GM23338 (cell line): ENCODE measurements at regions not wholly inside any gene's neighbourhood (a gene's known extent, or its start where the extent isn't known, plus 50 kb on each side); places are given as distances from the start of the nearest gene placed in this dataset.

ENCODE experiments used
- ATAC-seq: fragments of 200-7000 bp; cut with Tn5 transposase; 3 replicates; pipeline ENCODE4 v1.9.1; 2020
- DNase-seq: peaks from one replicate; pipeline ENCODE4 v3.0.0-alpha.2; 2015; ENCODE audit warnings: low spot score
- H2AFZ ChIP-seq: fragments of 200-600 bp; sonication (generic); 2 replicates; pipeline ENCODE4 v1.8.0; 2016; ENCODE audit warnings: antibody characterized with exemption, mild to moderate bottlenecking, moderate library complexity
- H3F3A ChIP-seq: fragments of 200-600 bp; sonication (generic); replicated peaks from 2 replicates; pipeline ENCODE4 v1.8.0; 2017; ENCODE audit warnings: antibody characterized with exemption, mixed run types, low read depth
- H3K27ac ChIP-seq: fragments of 200-600 bp; sonication (generic); 2 replicates; pipeline ENCODE4 v1.6.1; 2016; ENCODE audit warnings: low read depth
- H3K27me3 ChIP-seq: fragments of 200-600 bp; sonication (generic); 2 replicates; pipeline ENCODE4 v1.8.0; 2016; ENCODE audit warnings: mild to moderate bottlenecking, mixed run types, moderate library complexity; ENCODE audit not compliant: insufficient read depth
- H3K36me3 ChIP-seq: fragments of 200-600 bp; sonication (generic); 2 replicates; pipeline ENCODE4 v1.8.0; 2016; ENCODE audit warnings: mild to moderate bottlenecking; ENCODE audit not compliant: insufficient read depth
- H3K4me1 ChIP-seq: fragments of 200-600 bp; sonication (generic); 2 replicates; pipeline ENCODE4 v1.8.0; 2016; ENCODE audit warnings: mild to moderate bottlenecking, moderate library complexity; ENCODE audit not compliant: insufficient read depth
- H3K4me2 ChIP-seq: fragments of 200-600 bp; sonication (generic); 2 replicates; pipeline ENCODE4 v1.7.1; 2017; ENCODE audit warnings: mixed run types
- H3K4me3 ChIP-seq: fragments of 200-600 bp; sonication (generic); 2 replicates; pipeline ENCODE4 v1.6.1; 2016; ENCODE audit warnings: mixed run types
- H3K79me2 ChIP-seq: fragments of 200-600 bp; sonication (generic); replicated peaks from 2 replicates; pipeline ENCODE4 v1.8.0; 2017; ENCODE audit warnings: mild to moderate bottlenecking; ENCODE audit not compliant: insufficient read depth
- H3K9me2 ChIP-seq: fragments of 200-600 bp; sonication (generic); 2 replicates; pipeline ENCODE4 v1.8.0; 2017; ENCODE audit not compliant: insufficient read depth
- H4K20me1 ChIP-seq: fragments of 200-600 bp; sonication (generic); replicated peaks from 2 replicates; pipeline ENCODE4 v1.8.0; 2017; ENCODE audit warnings: mild to moderate bottlenecking; ENCODE audit not compliant: insufficient read depth
- H3K27ac Mint-ChIP-seq: 2 replicates; pipeline ENCODE4 v1.8.0; 2020; ENCODE audit warnings: inconsistent platforms, mild to moderate bottlenecking, moderate library complexity, mixed read lengths
- H3K27me3 Mint-ChIP-seq: 3 replicates; pipeline ENCODE4 v1.8.0; 2022; ENCODE audit warnings: low read depth, mild to moderate bottlenecking, moderate library complexity, mixed read lengths, inconsistent platforms; ENCODE audit not compliant: insufficient read depth, poor library complexity
- H3K36me3 Mint-ChIP-seq: 3 replicates; pipeline ENCODE4 v1.8.0; 2021; ENCODE audit warnings: low read depth, mild to moderate bottlenecking, inconsistent platforms, moderate library complexity, mixed read lengths
- H3K4me1 Mint-ChIP-seq: 3 replicates; pipeline ENCODE4 v1.8.0; 2020; ENCODE audit warnings: mild to moderate bottlenecking, inconsistent platforms, mixed read lengths
- H3K4me3 Mint-ChIP-seq: 3 replicates; pipeline ENCODE4 v1.8.0; 2021; ENCODE audit warnings: moderate library complexity, mild to moderate bottlenecking, inconsistent platforms, mixed read lengths
- H3K9me3 Mint-ChIP-seq: 3 replicates; pipeline ENCODE4 v1.8.0; 2020; ENCODE audit warnings: moderate library complexity, mild to moderate bottlenecking, inconsistent platforms, mixed read lengths
- CREB1 ChIP-seq: fragments of 250-450 bp; sonication (Bioruptor Pico); IDR thresholded peaks from 2 replicates; pipeline ENCODE4 v1.5.0; 2020; ENCODE audit warnings: low read depth, mild to moderate bottlenecking, moderate library complexity
- CTCF ChIP-seq, 2 experiments: fragments of 200-600 bp in 1 of 2; sonication (generic) in 1 of 2; conservative IDR thresholded peaks; 2 replicates each; pipeline versions ENCODE4 v1.5.1 to v1.6.1; 2016 to 2017; ENCODE audit warnings: antibody characterized with exemption in 2 of 2, low read depth in 2 of 2, mild to moderate bottlenecking in 2 of 2, moderate library complexity in 1 of 2
- ETS1 ChIP-seq: IDR thresholded peaks from 2 replicates; pipeline ENCODE4 v1.6.1; 2016; ENCODE audit warnings: antibody characterized with exemption
- EZH2 ChIP-seq: fragments of 200-600 bp; sonication (generic); IDR thresholded peaks from one replicate; pipeline ENCODE4 v1.8.0; 2017; ENCODE audit warnings: antibody characterized with exemption, mild to moderate bottlenecking, low read depth; ENCODE audit not compliant: unreplicated experiment
- EZH2phosphoT487 ChIP-seq: fragments of 200-600 bp; sonication (generic); IDR thresholded peaks from one replicate; pipeline ENCODE4 v1.8.1; 2018; ENCODE audit warnings: antibody characterized with exemption; ENCODE audit not compliant: unreplicated experiment
- JUNB ChIP-seq: IDR thresholded peaks from one replicate; pipeline ENCODE4 v1.6.1; 2016; ENCODE audit warnings: antibody characterized with exemption; ENCODE audit not compliant: unreplicated experiment
- NANOG ChIP-seq: IDR thresholded peaks from 2 replicates; pipeline ENCODE4 v1.6.1; 2016; ENCODE audit warnings: antibody characterized with exemption, borderline replicate concordance
- POLR2AphosphoS5 ChIP-seq: IDR thresholded peaks from 2 replicates; pipeline ENCODE4 v1.6.1; 2016; ENCODE audit warnings: antibody characterized with exemption, low read depth
- REST ChIP-seq: IDR thresholded peaks from one replicate; pipeline ENCODE4 v1.6.1; 2018; ENCODE audit warnings: antibody characterized with exemption; ENCODE audit not compliant: unreplicated experiment
- STAT1 ChIP-seq: IDR thresholded peaks from one replicate; pipeline ENCODE4 v1.6.1; 2016; ENCODE audit warnings: antibody characterized with exemption; ENCODE audit not compliant: unreplicated experiment
- ZNF114 ChIP-seq: fragments of 250-450 bp; sonication (Bioruptor Pico); IDR thresholded peaks from 2 replicates; pipeline ENCODE4 v1.5.0; 2020; ENCODE audit warnings: mild to moderate bottlenecking, moderate library complexity
- ZNF331 ChIP-seq: fragments of 250-450 bp; sonication (Bioruptor Pico); IDR thresholded peaks from 2 replicates; pipeline ENCODE4 v1.5.0; 2020; ENCODE audit warnings: low read depth, mild to moderate bottlenecking, moderate library complexity
- ZNF462 ChIP-seq: fragments of 250-450 bp; sonication (Bioruptor Pico); IDR thresholded peaks from 2 replicates; pipeline ENCODE4 v1.5.0; 2020; ENCODE audit warnings: mild to moderate bottlenecking, moderate library complexity

- no peak overlapping the region for H3K27ac ChIP-seq
- no peak for TF ChIP-seq STAT1
- TF ChIP-seq ZNF114 (CRISPR knock-in tag), result no peak
- no peak for TF ChIP-seq ZNF331 (CRISPR knock-in tag)
- no peak for TF ChIP-seq ETS1
- TF ChIP-seq CREB1 (CRISPR knock-in tag), result no peak
- no peak for TF ChIP-seq REST
- TF ChIP-seq CTCF (conservative IDR thresholded peaks at IDR 0.05; ENCODE audit: low read depth in 2 of 2), result no peak
- no peak for TF ChIP-seq EZH2
- TF ChIP-seq POLR2AphosphoS5, result no peak
- no peak for TF ChIP-seq JUNB
- TF ChIP-seq EZH2phosphoT487, result no peak
- no peak for TF ChIP-seq NANOG
- TF ChIP-seq ZNF462 (CRISPR knock-in tag), result no peak
- H3K4me3 Mint-ChIP-seq, result no peak overlapping the region
These were observed 631.1 kb downstream of the MATN1 start for GRCh38 chr1:30092051-30092858.

More at GRCh38 chr1:30092051-30092858, 631.1 kb downstream of the MATN1 start:
- H3K36me3 ChIP-seq, result no peaks in the 10 kb centered on the region
- H3K79me2 ChIP-seq, result no peaks in the 10 kb centered on the region
- H3K4me3 ChIP-seq, result no peak overlapping the region
- DNase-seq (no peak), ATAC-seq (no peak)
- no peak overlapping the region for H3K4me2 ChIP-seq
- H3K9me2 ChIP-seq, result no peaks in the 10 kb centered on the region
- H3K27me3 Mint-ChIP-seq, result peaks cover 14% of the 10 kb centered on the region
- H3K9me3 Mint-ChIP-seq, result peaks cover 45% of the 10 kb centered on the region
- no peaks in the 10 kb centered on the region for H3F3A ChIP-seq
- H3K4me1 ChIP-seq, result no peaks in the 10 kb centered on the region
- peaks cover 25% of the 10 kb centered on the region for H3K36me3 Mint-ChIP-seq
- H3K4me1 Mint-ChIP-seq, result no peaks in the 10 kb centered on the region; the same call in 2 of the 3 replicates
- no peak overlapping the region for H2AFZ ChIP-seq
- H4K20me1 ChIP-seq, result no peaks in the 10 kb centered on the region
- H3K27ac Mint-ChIP-seq, result no peak overlapping the region
- no peaks in the 10 kb centered on the region for H3K27me3 ChIP-seq
